GM12874 (cell line): ENCODE measurements at regions not wholly inside any gene's neighbourhood (a gene's known extent, or its start where the extent isn't known, plus 50 kb on each side); places are given as distances from the start of the nearest gene placed in this dataset.

Source experiments
- CTCF ChIP-seq: IDR thresholded peaks from 2 replicates; pipeline ENCODE4 v1.5.1; 2011; ENCODE audit warnings: low read depth, mild to moderate bottlenecking, control low read depth, low read length, moderate library complexity; ENCODE audit not compliant: insufficient read depth

- TF ChIP-seq CTCF: no peak
Observed at GRCh38 chr15:44836094-44836493, 99.8 kb downstream of the TRIM69 start.

- peak; percentile 92 for TF ChIP-seq CTCF
Observed at GRCh38 chr15:44853304-44853950, 103.1 kb upstream of the TERB2 start.

- no peak for TF ChIP-seq CTCF
Observed at GRCh38 chr15:44861439-44861910, 95.0 kb upstream of the TERB2 start.

GRCh38 chr15:44861917-44862316 is 94.6 kb upstream of the TERB2 start:
- no peak for TF ChIP-seq CTCF

GRCh38 chr15:44873103-44873502 is 83.4 kb upstream of the TERB2 start:
- no peak for TF ChIP-seq CTCF

- no peak for TF ChIP-seq CTCF
Observed at GRCh38 chr15:44879066-44879465, 77.4 kb upstream of the TERB2 start.

- no peak for TF ChIP-seq CTCF
Observed at GRCh38 chr15:44882499-44882968, 74.0 kb upstream of the TERB2 start.
